ENCODE measurements at regions not wholly inside any gene's neighbourhood (a gene's known extent, or its start where the extent isn't known, plus 50 kb on each side); places are given as distances from the start of the nearest gene placed in this dataset.

DNA sequence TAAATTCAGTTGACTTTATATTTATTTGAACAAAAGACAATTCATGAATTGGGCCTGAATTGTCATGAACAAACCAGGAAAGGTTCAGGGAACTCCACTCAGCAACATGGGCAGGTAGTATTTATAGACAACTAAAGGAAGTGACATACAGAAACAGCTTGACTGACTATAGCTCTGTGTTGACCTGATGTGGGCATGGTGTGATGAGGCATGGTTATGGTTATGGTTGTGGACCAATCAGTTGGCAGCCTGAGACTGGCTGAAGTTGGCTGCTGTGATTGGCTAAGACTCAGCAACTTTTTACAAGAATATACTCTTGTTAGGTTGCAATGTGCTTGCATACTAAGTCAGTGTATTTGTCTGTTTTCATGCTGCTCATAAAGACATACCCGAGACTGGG, 108.4 kb downstream of the HS3ST3B1 start (continued):
- TF ChIP-seq, protein P1, sequence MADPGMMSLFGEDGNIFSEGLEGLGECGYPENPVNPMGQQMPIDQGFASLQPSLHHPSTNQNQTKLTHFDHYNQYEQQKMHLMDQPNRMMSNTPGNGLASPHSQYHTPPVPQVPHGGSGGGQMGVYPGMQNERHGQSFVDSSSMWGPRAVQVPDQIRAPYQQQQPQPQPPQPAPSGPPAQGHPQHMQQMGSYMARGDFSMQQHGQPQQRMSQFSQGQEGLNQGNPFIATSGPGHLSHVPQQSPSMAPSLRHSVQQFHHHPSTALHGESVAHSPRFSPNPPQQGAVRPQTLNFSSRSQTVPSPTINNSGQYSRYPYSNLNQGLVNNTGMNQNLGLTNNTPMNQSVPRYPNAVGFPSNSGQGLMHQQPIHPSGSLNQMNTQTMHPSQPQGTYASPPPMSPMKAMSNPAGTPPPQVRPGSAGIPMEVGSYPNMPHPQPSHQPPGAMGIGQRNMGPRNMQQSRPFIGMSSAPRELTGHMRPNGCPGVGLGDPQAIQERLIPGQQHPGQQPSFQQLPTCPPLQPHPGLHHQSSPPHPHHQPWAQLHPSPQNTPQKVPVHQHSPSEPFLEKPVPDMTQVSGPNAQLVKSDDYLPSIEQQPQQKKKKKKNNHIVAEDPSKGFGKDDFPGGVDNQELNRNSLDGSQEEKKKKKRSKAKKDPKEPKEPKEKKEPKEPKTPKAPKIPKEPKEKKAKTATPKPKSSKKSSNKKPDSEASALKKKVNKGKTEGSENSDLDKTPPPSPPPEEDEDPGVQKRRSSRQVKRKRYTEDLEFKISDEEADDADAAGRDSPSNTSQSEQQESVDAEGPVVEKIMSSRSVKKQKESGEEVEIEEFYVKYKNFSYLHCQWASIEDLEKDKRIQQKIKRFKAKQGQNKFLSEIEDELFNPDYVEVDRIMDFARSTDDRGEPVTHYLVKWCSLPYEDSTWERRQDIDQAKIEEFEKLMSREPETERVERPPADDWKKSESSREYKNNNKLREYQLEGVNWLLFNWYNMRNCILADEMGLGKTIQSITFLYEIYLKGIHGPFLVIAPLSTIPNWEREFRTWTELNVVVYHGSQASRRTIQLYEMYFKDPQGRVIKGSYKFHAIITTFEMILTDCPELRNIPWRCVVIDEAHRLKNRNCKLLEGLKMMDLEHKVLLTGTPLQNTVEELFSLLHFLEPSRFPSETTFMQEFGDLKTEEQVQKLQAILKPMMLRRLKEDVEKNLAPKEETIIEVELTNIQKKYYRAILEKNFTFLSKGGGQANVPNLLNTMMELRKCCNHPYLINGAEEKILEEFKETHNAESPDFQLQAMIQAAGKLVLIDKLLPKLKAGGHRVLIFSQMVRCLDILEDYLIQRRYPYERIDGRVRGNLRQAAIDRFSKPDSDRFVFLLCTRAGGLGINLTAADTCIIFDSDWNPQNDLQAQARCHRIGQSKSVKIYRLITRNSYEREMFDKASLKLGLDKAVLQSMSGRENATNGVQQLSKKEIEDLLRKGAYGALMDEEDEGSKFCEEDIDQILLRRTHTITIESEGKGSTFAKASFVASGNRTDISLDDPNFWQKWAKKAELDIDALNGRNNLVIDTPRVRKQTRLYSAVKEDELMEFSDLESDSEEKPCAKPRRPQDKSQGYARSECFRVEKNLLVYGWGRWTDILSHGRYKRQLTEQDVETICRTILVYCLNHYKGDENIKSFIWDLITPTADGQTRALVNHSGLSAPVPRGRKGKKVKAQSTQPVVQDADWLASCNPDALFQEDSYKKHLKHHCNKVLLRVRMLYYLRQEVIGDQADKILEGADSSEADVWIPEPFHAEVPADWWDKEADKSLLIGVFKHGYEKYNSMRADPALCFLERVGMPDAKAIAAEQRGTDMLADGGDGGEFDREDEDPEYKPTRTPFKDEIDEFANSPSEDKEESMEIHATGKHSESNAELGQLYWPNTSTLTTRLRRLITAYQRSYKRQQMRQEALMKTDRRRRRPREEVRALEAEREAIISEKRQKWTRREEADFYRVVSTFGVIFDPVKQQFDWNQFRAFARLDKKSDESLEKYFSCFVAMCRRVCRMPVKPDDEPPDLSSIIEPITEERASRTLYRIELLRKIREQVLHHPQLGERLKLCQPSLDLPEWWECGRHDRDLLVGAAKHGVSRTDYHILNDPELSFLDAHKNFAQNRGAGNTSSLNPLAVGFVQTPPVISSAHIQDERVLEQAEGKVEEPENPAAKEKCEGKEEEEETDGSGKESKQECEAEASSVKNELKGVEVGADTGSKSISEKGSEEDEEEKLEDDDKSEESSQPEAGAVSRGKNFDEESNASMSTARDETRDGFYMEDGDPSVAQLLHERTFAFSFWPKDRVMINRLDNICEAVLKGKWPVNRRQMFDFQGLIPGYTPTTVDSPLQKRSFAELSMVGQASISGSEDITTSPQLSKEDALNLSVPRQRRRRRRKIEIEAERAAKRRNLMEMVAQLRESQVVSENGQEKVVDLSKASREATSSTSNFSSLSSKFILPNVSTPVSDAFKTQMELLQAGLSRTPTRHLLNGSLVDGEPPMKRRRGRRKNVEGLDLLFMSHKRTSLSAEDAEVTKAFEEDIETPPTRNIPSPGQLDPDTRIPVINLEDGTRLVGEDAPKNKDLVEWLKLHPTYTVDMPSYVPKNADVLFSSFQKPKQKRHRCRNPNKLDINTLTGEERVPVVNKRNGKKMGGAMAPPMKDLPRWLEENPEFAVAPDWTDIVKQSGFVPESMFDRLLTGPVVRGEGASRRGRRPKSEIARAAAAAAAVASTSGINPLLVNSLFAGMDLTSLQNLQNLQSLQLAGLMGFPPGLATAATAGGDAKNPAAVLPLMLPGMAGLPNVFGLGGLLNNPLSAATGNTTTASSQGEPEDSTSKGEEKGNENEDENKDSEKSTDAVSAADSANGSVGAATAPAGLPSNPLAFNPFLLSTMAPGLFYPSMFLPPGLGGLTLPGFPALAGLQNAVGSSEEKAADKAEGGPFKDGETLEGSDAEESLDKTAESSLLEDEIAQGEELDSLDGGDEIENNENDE (IDR thresholded peaks at IDR 0.05; ENCODE audit: insufficient replicate concordance, low read length): no peak
- TF ChIP-seq BRCA1 (IDR thresholded peaks at IDR 0.05; ENCODE audit: low read depth, low read length) (no peak), TBP (IDR thresholded peaks at IDR 0.05; ENCODE audit: low read depth, low read length) (no peak), RNF2 (IDR thresholded peaks at IDR 0.05; ENCODE audit: borderline replicate concordance, low read depth, low read length, missing control alignments, poor library complexity, severe bottlenecking) (no peak), FOSL1 (IDR thresholded peaks at IDR 0.05; ENCODE audit: insufficient read depth, low read depth, low read length) (no peak), SAP30 (IDR thresholded peaks at IDR 0.05; ENCODE audit: insufficient read depth, insufficient replicate concordance, low read length) (no peak)
- TF ChIP-seq, protein P2, sequence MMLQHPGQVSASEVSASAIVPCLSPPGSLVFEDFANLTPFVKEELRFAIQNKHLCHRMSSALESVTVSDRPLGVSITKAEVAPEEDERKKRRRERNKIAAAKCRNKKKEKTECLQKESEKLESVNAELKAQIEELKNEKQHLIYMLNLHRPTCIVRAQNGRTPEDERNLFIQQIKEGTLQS (IDR thresholded peaks at IDR 0.05; ENCODE audit: insufficient read depth, low read depth, low read length): no peak

Measured in H1 (cell line).